HPDE6-E6E7 (cell line): ENCODE measurements at regions not wholly inside any gene's neighbourhood (a gene's known extent, or its start where the extent isn't known, plus 50 kb on each side); places are given as distances from the start of the nearest gene placed in this dataset.
"Not testable (repeated sequence)": the region's sequence is repeated elsewhere in the genome, so short reads cannot be mapped to it uniquely, and the experiment has no call there.

Experiments used
- DNase-seq: peaks from one replicate; pipeline ENCODE4 v3.0.0; 2011; ENCODE audit warnings: missing footprints; ENCODE audit errors: extremely low spot score

DNA sequence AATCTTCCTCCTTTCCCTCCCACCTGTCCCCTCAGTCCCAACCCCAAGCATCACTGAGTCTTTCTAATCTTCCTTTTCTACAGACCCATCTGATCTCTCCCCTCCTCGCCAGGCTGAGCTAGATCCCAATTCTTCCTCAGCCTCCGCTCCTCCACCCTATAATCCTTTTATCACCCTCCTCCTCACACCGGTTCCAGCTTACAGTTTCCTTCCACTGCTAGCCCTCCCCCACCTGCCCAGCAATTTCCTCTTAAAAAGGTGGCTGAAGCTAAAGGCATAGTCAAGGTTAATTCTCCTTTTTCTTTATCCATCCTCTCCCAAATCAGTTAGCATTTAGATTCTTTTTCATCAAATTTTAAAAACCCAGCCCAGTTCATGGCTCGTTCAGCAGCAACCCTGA is 470.6 kb upstream of the NUDT12 start:
- not testable (repeated sequence) for DNase-seq

DNA sequence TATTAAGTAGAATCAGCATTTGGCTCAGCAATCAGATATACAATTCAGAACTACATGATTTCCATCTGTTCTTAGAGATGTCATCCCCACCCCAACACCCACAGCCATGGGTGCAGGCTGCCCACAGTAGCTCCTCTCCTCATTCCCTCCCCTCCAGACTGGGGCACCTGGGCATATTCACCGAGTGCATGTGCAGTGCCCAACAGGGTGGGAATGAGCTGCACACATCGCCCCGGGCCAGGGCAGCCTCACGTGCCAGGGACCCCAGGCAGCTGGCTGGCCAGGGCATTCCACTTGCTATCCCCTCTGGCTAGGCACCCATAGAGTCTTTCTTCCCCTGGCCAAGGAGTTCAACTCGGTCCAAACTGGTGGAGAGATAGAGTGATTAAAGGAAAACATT is 461.9 kb upstream of the NUDT12 start:
- no peak for DNase-seq

DNA sequence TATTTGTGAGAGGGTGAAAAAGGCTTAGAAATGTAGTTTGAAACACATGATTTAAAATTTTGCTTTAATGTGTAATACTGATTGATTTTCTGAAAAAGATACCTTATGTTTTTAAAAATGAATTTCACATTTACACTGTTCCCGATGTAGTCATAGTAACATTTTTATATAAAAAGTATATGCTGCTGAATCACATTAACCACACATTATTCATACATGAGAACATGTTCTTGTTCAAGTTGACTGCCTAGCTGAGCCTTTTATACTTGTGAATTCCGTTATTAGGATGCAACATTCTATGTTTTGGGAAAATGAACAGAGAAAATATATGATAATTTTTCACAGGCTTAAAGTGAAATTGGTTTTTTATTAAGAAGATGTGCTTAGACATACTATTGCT is 461.1 kb upstream of the NUDT12 start:
- no peak for DNase-seq

DNA sequence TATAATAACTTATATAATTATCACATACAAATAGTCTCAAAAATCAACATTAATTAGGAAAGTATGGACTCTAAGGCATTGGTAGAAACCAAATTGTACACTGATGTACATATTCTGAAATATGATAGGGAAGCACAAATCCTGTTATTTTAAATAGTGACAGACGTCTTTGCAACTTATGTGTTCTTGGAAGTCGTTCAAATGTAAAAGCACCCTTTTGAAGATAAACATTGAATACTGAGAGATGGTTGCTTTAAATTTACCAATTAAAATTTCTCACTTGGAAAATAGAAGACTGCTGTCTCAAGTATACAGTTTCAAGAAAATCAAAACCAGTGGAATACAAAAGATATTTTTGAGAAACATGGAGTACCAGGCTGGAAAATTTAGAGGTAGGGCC is 457.4 kb upstream of the NUDT12 start:
- DNase-seq: no peak

DNA sequence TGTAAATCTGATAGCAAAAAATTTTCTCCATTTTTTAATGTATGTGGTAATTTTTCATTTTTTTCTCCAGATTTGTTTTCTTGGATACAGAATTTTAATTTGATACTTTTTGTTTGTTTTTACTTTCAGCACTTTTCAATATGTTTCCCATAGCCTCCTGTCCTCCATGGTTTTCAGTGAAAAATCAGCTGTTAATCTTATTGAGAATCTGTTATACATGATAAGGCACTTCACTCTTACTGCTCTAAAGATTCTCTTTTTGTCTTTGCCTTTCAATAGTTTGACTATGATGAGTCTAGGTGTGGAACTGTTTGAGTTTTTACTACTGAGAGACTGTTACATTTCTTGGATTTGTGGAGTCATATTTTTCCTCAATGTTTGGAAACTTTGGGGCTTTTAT is 455.7 kb upstream of the NUDT12 start:
- no peak for DNase-seq

DNA sequence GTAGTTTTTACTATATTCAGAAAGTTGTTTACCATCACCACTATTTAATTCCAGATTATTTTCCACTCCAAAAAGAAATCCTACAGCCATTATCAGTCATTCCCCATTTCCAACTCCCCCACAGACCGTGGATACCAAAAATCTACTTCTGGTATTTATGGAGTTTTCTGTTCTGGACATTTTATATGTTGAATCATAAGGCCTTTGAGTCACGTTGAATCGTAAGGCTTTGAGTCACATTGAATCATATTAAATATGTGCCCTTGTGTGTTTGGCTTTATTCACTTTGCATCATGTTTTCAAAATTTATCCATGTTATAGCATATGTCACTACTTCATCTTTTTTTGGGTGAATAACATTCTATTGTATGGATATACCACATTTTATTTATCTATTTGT is 454.1 kb upstream of the NUDT12 start:
- no peak for DNase-seq

DNA sequence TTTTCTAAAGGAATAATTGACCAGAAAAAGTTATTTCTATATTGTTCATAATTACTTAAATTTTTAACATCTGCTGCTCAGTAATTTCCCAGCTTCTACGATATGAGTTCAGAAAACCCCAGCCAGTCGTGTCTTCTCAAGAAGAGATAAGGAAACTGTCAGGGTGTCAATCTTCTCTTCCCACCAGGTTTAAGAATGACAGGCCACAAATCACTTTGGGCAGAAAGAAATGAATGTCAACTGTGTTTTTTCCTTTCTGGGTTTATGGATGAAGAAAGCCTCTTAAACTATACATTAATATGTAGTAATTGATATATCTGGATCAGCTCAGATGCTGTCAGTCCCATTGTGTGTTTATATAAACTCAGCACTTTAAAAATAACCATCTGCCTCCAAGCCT is 453.2 kb upstream of the NUDT12 start:
- no peak for DNase-seq

DNA sequence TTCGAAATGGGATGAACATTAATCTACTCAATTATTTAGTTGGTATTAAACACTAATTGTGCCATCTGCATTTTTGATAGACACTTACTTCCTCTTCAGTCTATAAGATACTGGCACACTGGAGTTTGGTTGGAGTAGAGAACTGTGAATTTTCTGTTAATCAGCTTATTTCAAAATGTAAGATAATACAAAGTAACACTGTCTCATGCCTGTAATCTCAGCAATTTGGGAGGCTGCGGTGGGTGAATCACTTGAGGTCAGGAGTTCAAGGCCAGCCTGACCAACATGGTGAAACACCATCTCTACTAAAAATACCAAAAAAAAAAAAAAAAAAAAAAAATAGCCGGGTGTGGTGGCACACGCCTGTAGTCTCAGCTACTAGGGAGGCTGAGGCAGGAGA is 440.2 kb upstream of the NUDT12 start:
- DNase-seq: not testable (repeated sequence)

DNA sequence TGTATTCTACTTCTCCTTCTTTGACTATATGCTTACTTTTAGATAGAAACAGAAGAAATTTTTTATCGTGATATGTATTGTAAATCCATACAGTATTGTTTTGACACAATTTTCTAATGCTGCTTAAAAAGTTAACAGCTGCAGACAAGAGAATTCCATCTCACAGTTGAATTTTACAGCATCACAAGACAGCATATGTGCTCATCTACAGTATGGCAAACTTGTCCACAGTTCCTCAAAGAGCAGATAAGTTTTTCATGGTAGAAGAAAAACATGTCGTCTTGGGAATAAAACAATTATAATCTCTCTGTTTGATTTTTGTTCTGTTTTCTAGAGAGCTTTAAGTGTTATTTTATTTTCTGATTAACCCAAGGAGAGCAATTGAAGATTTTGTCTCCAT is 438.5 kb upstream of the NUDT12 start:
- no peak for DNase-seq

DNA sequence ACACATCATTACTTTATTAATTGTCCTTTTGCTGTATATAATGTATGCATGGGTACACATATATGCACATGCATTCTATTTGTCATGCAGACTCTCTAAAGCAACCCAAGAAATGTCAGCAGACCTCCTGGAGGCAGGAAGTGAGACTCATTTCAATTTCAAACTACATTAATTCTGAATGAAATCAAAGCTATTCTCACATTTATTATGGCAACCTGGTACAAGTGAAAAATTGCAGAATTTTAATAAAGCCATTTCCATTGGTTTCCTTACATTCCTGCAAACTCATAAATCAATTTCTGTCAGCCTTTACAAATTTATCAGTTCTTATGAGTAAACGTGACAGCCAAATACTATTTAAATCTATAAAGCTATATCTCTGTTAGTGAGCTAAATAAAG is 430.4 kb upstream of the NUDT12 start:
- DNase-seq: no peak

DNA sequence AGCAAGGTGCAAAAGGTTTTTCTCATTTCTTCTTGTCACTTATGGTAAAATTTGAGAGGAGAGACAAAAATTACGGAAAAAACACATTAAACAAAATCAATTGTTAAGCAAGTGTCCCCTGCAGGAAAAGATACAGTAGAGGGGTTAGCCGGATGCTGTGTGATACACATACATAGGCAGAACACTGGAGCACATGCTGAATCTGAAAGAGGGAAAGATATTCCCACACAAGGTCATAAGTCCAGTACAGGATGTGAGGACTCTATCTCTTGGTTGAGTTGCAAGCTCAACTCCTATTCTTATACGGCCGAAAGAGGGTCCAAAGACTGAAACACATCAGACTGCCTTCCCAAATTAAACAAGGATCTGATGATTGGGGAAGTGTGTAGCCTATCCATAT is 427.5 kb upstream of the NUDT12 start:
- no peak for DNase-seq

DNA sequence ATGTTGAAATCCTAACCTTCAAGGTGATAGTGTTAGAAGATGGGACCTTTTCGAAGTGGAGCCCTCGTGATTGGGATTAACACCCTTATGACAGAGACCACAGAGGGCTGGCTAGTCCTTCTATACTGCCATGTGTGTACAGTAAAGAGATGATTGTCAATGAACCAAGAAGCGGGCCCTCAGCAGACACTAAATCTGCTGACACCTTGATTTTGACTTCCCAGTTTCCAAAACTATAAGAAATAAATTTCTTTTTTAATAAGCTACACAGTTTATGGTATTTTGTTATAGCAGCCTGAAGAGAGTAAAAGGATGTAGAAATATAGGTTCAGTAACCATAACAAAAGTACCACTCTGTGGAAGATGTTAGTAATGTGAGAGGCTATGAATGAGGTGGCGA is 419.0 kb upstream of the NUDT12 start:
- DNase-seq: no peak

DNA sequence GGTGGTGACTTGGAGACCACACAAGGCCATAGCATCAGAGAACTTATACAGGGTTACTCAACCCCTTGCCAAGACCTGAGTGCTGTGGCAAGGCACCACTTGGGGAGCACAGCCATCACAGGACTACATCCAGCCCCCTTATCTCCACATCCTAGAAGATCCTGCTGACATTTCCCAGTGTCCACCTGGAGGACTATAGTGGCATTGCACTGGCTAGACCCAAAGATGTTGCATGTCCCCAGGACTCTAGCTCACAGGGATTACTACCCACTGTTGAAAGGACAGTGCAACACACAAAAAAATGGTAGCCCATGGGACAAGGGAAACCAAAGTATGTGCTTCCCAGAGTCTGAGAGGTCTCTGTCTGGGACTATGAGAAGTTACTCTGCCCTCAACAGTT is 411.1 kb upstream of the NUDT12 start:
- no peak for DNase-seq

DNA sequence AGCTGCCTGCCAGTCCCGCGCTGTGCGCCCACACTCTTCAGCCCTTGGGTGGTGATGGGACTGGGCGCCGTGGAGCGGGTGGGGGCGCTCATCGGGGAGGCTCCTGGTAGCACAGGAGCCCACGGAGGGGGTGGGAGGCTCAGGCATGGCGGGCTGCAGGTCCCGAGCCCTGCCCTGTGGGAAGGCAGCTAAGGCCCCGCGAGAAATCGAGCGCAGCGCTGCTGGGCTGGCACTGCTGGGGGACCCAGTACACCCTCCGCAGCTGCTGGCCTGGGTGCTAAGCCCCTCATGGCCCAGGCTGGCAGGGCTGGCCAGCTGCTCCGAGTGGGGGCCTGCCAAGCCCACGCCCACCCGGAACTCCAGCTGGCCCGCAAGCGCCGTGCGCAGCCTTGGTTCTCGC is 403.7 kb upstream of the NUDT12 start:
- DNase-seq: not testable (repeated sequence)

DNA sequence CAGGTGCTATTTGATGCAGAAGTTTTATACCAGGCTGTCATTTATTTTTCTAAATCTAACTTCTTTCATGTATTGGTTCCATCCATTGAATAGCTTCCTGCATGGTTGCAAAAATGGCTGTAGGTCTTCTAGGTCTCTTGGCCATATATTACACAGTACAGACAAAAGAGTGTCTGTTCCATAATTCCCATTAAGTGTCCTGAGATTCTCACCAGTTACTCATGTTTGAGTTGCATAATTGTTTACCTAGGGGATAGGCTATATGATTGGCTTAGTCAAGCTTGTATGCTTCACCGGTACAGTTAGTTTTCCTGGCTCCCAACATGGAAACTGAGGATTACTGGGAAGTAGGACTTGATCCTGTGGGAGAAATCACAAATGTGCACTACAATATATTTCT is 399.4 kb upstream of the NUDT12 start:
- DNase-seq: no peak

DNA sequence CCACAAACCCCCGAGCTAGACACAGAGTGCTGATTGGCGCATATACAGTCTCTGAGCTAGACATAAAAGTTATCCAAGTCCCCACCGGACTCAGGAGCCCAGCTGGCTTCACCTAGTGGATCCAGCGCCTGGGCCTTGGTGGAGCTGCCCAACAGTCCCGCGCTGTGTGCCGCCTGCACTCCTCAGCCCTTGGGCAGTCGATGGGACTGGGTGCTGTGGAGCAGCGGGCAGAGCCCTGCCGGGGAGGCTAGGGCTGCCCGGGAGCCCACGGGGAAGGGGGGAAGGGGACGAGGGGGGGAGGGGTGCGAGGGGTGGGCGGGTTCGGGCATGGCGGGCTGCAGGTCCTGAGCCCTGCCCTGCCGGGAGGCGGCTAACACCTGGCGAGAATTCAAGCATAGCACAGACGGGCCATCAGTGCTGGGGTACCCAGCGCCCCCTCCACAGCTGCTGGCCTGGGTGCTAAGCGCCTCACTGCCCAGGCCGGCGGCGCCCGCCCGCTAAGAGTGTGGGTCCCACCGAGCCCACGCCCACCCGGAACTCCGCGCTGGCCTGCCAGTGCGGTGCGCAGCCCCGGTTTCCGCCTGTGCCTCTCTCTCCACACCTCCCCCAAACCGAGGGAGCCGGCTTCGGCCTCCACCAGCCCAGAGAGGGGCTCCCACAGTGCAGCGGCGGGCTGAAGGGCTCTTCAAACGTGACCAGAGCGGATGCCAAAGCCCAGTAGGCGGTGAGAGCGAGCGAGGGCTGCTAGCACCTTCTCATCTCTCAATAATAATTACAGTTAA is 391.2 kb upstream of the NUDT12 start:
- DNase-seq: no peak

DNA sequence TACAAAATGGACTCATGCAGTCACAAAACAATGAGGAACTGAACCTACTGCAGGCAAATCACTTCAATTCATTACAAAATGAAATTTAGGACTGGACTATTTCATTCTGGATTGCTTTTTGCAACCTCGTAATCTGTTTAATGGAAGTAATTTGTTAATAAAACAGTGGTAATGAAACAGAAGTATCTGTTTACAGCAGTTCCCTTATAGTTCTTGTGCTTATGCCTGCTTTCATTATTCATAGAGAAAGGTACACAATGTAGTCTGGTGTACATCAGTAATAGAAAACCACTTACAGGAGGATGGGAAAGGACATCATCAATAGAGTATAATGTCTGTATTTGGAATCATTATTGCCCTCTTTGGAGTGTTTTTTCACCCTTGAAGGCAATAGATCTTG is 389.2 kb upstream of the NUDT12 start:
- DNase-seq: no peak

DNA sequence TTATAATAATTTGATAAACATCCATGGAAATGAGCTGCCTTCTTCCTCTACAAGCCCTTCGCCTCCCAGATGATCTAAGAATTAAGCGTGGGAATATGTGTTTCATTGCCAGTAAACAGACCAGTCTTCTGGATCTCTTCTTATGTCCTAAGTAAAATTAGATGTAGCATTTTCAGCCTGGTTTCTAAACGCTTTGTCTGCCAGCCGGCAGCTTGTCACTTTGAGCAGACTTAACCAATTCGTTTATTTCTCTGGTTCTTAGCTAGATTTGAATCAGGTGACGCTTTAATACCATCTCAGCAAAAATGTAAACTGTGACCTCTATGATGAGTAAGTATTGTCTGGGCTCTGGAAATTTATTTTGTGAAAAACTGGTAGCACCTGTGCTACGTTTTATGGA is 380.6 kb upstream of the NUDT12 start:
- no peak for DNase-seq

DNA sequence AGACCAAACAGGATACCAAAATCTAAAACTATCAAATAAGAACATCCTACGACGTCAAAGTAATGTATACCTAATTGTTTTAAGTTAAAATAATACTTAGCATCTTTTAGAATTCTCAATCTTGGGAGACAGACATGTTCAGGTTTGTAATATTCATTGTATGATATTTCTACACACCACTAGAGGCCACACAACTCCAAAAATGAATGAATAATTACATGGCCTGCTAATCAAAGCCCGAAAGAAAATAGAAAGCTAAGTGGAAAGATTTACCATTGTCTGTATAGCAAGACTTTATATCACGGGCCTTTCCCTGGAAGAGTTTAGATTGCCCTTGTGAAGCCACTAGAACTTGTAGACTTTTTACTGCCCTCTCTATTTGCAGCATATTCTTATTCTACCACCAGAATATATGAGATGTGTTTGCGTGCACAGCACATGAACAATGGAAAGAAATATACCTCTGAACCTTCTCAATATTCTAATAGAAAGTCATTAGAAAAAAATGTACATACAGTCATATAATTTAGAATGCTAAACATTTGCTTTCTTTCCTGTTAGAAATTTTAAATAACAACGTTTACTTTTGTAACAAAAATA is 380.1 kb upstream of the NUDT12 start:
- no peak for DNase-seq

DNA sequence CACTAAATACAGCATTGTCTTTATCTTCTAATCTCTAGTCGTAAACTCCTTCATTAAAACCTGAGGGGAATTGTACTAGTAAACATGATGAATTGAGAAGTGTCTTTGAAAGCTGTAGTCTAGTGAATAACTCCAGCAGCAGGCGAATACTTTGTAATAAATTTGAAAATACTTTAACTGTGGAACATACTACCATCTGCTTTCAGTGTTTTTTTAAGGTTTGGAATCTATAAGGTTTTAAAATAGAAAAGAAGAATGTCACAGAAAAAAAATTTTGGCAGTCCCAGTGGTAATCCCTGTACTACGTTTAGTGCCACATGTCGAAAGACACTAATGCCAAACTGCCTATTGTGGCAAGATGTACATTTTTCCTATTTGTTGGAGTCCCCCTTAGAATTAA is 379.0 kb upstream of the NUDT12 start:
- no peak for DNase-seq

DNA sequence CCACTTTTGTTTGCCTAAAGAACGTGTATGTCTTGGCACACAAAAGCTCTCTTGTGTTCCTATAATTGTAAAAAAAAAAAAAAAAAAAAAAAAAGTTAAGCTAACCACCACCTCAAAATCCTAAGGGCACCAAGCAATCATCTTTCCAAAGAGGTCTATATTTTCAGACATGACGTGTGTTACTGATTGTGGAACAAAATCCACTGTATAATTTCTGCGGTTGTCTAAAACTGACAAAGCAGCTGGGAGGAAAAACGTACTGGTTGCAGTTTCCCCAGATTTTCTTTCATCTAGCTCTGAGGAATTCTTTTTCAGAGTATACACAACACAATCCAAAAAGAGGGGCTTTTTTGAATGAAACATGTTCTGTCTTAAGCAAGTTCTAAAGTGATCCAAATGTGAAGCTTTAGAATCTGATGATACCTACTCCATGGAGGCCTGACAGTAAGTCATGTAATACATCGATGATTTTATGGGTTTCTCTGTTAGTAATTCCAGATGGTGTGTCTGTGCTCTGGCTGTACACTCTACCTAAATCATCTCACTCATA is 375.6 kb upstream of the NUDT12 start:
- no peak for DNase-seq

DNA sequence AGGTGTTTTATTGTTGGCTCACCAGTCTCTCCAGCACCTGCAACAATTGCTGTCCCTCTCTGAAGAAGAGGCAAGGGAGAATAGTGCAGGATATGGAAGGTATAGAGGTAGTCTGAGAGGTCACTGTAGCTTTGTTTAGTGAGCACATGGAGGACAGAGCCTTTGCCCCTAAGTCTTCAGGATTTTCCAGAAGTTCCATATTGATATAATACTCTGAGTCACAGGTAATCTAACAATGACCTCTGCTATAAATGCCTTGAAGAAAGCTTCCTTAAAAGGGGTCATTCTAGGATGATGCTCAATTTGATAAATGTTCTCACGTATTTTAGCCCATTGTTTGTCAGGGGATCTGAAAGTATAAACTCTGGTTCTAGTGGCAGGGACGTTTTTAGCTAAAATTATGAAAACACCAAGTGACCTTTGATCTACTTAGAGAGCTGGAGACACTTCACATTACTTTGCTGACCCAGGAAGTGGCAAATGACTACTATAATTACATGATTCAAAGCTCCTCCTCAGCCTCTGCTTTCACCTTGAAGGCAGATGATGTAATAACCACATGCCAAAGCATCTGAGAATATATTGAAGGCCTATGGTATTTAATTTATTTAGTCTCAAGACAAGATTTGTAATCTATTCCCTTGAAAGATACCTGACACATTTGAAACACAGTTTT is 366.9 kb upstream of the NUDT12 start:
- DNase-seq: peak; percentile 44

DNA sequence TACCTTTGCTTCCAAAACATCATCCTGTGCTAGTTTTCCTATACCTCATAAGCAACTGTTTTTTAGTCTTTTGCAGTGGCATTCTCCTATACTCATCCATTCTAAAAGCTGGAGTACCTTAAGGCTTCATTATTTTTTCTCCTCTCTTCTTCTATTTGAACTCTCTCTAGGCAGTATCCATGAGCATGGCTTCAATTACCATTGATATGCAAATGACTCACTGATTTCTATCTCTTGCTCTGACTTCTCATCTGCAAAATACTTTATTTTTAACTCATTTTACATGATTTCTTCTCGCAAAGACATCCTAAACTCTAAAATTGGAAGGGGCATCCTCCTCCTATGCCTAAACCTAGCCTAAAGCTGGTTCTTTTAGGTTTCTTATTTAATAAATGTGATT is 365.1 kb upstream of the NUDT12 start:
- no peak for DNase-seq
